Trophoblast cell (in vitro differentiated cells and primary cell): ENCODE measurements at regions not wholly inside any gene's neighbourhood (a gene's known extent, or its start where the extent isn't known, plus 50 kb on each side); places are given as distances from the start of the nearest gene placed in this dataset.
A peak's percentile ranks its signal among the peaks of the same experiment; 100 is the strongest.

Experiments used
- DNase-seq, 2 donors: peaks; one replicate each; pipeline ENCODE4 v3.0.0-alpha.2; 2016
- H2AFZ ChIP-seq: 2 replicates; pipeline ENCODE4 v1.6.1; 2013; ENCODE audit warnings: low read length, moderate library complexity, mild to moderate bottlenecking; ENCODE audit not compliant: insufficient read depth, poor library complexity
- H2AK5ac ChIP-seq: 2 replicates; pipeline ENCODE4 v1.6.1; 2013; ENCODE audit warnings: mild to moderate bottlenecking, low read length
- H2BK120ac ChIP-seq: 2 replicates; pipeline ENCODE4 v1.6.1; 2013; ENCODE audit warnings: low read length, mild to moderate bottlenecking, moderate library complexity; ENCODE audit not compliant: insufficient read depth, poor library complexity
- H2BK12ac ChIP-seq: 2 replicates; pipeline ENCODE4 v1.6.1; 2013; ENCODE audit warnings: mild to moderate bottlenecking, low read length, moderate library complexity
- H2BK5ac ChIP-seq: 2 replicates; pipeline ENCODE4 v1.6.1; 2013; ENCODE audit warnings: low read length, low read depth, moderate library complexity, mild to moderate bottlenecking; ENCODE audit not compliant: poor library complexity
- H3K14ac ChIP-seq: 2 replicates; pipeline ENCODE4 v1.6.1; 2013; ENCODE audit warnings: mild to moderate bottlenecking, low read length
- H3K18ac ChIP-seq: 2 replicates; pipeline ENCODE4 v1.6.1; 2013; ENCODE audit warnings: mild to moderate bottlenecking, low read length
- H3K23ac ChIP-seq: 2 replicates; pipeline ENCODE4 v1.6.1; 2013; ENCODE audit warnings: low read length
- H3K27ac ChIP-seq: 2 replicates; pipeline ENCODE4 v1.5.1; 2013; ENCODE audit warnings: low read depth, mild to moderate bottlenecking, inconsistent platforms, low read length, moderate library complexity
- H3K27me3 ChIP-seq: 2 replicates; pipeline ENCODE4 v1.6.1; 2013; ENCODE audit warnings: inconsistent platforms, mild to moderate bottlenecking, low read length, moderate library complexity; ENCODE audit not compliant: insufficient read depth
- H3K36me3 ChIP-seq, 2 experiments: 1 replicate in 1 of 2; 2 replicates in 1 of 2; pipeline ENCODE4 v1.6.1; 2013; ENCODE audit warnings: low read length in 2 of 2, mild to moderate bottlenecking in 2 of 2, moderate library complexity in 1 of 2; ENCODE audit not compliant: insufficient read depth in 2 of 2, control insufficient read depth in 1 of 2
- H3K4ac ChIP-seq: 2 replicates; pipeline ENCODE4 v1.6.1; 2013; ENCODE audit warnings: low read depth, mild to moderate bottlenecking, low read length, moderate library complexity
- H3K4me1 ChIP-seq, 2 experiments: 1 replicate in 1 of 2; 2 replicates in 1 of 2; pipeline ENCODE4 v1.6.1; 2013; ENCODE audit warnings: low read length in 2 of 2, mild to moderate bottlenecking in 2 of 2, moderate library complexity in 1 of 2; ENCODE audit not compliant: insufficient read depth in 2 of 2, control insufficient read depth in 1 of 2
- H3K4me2 ChIP-seq: 2 replicates; pipeline ENCODE4 v1.6.1; 2013; ENCODE audit warnings: inconsistent platforms, mild to moderate bottlenecking, low read length, moderate library complexity
- H3K4me3 ChIP-seq: 2 replicates; pipeline ENCODE4 v1.5.1; 2013; ENCODE audit warnings: mild to moderate bottlenecking, low read depth, low read length, inconsistent platforms
- H3K79me1 ChIP-seq: one replicate; pipeline ENCODE4 v1.6.1; 2013; ENCODE audit warnings: low read length
- H3K79me2 ChIP-seq: 2 replicates; pipeline ENCODE4 v1.6.1; 2013; ENCODE audit warnings: low read length, mild to moderate bottlenecking; ENCODE audit not compliant: control insufficient read depth, insufficient read depth, poor library complexity
- H3K9ac ChIP-seq: 2 replicates; pipeline ENCODE4 v1.6.1; 2013; ENCODE audit warnings: mild to moderate bottlenecking, low read length
- H3K9me3 ChIP-seq: 2 replicates; pipeline ENCODE4 v1.6.1; 2013; ENCODE audit warnings: low read depth, mild to moderate bottlenecking, control low read depth, inconsistent platforms, low read length; ENCODE audit not compliant: insufficient read depth
- H4K12ac ChIP-seq: 2 replicates; pipeline ENCODE4 v1.6.1; 2013; ENCODE audit warnings: low read depth, mild to moderate bottlenecking, low read length, moderate library complexity
- H4K8ac ChIP-seq: 2 replicates; pipeline ENCODE4 v1.6.1; 2013; ENCODE audit warnings: low read depth, mild to moderate bottlenecking, low read length, moderate library complexity
- H4K91ac ChIP-seq: one replicate; pipeline ENCODE4 v1.6.1; 2013; ENCODE audit warnings: low read depth, mild to moderate bottlenecking, low read length, moderate library complexity
- WGBS: extraction: QIAGEN DNeasy Blood & Tissue Kit; methylation state at CpG from one replicate; pipeline ENCODE4 v1.1.7; 2013; ENCODE audit warnings: missing lambda C conversion rate; ENCODE audit not compliant: insufficient read length, insufficient coverage; ENCODE audit errors: extremely low coverage; 5-methylcytosine and 5-hydroxymethylcytosine counted together

DNA sequence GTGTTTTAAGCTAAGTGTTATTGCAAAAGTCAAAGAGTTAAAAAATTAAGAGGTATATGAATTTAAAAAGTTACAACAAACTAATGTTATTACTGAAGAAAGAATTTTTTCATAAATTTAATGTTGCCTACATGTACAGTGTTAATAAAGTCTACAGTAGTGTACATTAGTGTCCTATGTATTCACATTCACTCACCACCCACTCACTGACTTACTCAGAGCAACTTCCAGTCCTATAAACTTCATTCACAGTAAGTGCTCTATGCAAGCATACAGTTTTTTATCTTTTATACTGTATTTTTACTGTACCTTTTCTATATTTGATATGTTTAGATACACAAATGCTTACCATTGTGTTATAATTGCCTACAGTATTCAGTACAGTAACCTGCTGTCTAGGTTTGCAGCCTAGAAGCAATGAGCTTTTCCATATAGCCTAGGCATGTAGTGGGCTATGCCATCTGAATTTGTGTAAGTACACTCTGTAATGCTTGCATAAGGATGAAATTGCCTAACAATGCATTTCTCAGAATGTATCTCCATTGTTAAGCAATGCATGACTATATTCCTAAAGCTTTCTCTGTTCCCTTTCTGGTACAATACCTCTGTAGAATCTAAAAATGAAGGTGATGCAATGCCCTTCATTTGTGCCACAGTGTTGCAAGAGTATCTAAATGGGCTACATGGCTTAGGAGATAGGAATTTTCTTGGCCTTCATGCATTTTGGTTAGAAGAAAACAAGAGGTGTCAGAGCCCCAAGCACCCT lies 370.8 kb upstream of the NT5C1B start:
- Histone ChIP-seq H3K79me2 (no peaks in the 10 kb centered on the region), H3K18ac (no peak overlapping the region), H4K12ac (no peak overlapping the region), H3K23ac (no peak overlapping the region), H3K4me3 (no peak overlapping the region), H2AFZ (no peak overlapping the region), H3K4me2 (no peak overlapping the region), H2BK5ac (no peak overlapping the region), H2AK5ac (no peak overlapping the region), H3K14ac (no peak overlapping the region), H3K79me1 (no peaks in the 10 kb centered on the region), H3K27me3 (no peaks in the 10 kb centered on the region), H3K27ac (no peak overlapping the region), H2BK120ac (no peak overlapping the region), H3K9me3 (no peaks in the 10 kb centered on the region), H4K8ac (no peak overlapping the region), H3K36me3 (no peaks in the 10 kb centered on the region), H3K9ac (no peak overlapping the region), H3K4ac (no peak overlapping the region), H4K91ac (no peak overlapping the region), H3K4me1 (no peaks in the 10 kb centered on the region), H2BK12ac (no peak overlapping the region)
- DNase-seq = peak; percentile 61 to 92

DNA sequence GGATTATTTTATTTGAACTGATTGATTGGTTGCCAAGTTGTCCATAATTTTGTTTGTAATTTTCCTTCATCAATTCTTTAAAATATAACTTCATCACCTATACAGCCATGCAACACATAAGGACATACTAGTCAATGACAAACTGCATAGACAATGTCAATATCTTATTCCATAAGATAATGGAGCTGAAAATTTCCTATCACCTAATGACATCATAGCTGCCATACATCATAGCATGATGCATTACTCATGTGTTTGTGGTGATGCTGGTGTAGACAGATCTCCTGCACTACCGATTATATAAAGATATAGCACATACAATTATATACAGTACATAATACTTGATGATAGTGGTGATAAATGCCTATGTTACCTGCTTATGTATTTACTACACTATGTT lies 369.8 kb upstream of the NT5C1B start:
- DNase-seq = no peak
- no peaks in the 10 kb centered on the region for H3K79me2 ChIP-seq
- H3K4me3 ChIP-seq = no peak overlapping the region
- no peak overlapping the region for H3K14ac ChIP-seq
- H3K9me3 ChIP-seq = no peaks in the 10 kb centered on the region
- no peak overlapping the region for H4K12ac ChIP-seq
- no peak overlapping the region for H3K23ac ChIP-seq
- H4K91ac ChIP-seq = no peak overlapping the region
- no peak overlapping the region for H3K9ac ChIP-seq
- no peak overlapping the region for H2AK5ac ChIP-seq
- H3K4ac ChIP-seq = no peak overlapping the region
- H3K36me3 ChIP-seq = no peaks in the 10 kb centered on the region
- H2AFZ ChIP-seq = no peak overlapping the region
- H3K27ac ChIP-seq = no peak overlapping the region
- H2BK120ac ChIP-seq = no peak overlapping the region
- no peaks in the 10 kb centered on the region for H3K79me1 ChIP-seq
- H3K18ac ChIP-seq = no peak overlapping the region
- H2BK5ac ChIP-seq = no peak overlapping the region
- H2BK12ac ChIP-seq = no peak overlapping the region
- no peak overlapping the region for H3K4me2 ChIP-seq
- H4K8ac ChIP-seq = no peak overlapping the region
- no peaks in the 10 kb centered on the region for H3K4me1 ChIP-seq
- WGBS = no CpG with 5 or more reads among the region's 1 CpG
- H3K27me3 ChIP-seq = no peaks in the 10 kb centered on the region

DNA sequence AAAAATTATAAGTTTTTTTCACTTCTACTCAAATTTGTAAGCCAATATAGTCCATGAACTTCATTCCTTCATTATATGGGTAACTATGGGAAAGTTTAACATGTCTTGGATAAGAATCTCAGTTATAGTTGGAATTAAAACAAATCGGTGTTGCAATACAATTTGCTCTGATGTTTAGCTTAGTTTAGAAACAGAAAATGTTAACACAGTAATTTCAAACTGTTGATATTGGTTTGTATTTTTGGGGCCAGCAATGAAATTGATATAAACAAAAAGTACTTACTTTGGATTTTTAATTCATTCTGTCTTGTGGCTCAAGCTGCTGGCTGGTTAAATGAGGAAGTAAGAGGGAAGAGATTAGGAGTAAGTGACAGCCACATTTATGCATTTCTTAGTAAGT lies 368.5 kb upstream of the NT5C1B start:
- Histone ChIP-seq H4K12ac (no peak overlapping the region), H2BK120ac (no peak overlapping the region), H3K4ac (no peak overlapping the region), H2AK5ac (no peak overlapping the region), H3K4me3 (no peak overlapping the region), H3K9ac (no peak overlapping the region), H3K4me2 (no peak overlapping the region), H3K79me1 (no peaks in the 10 kb centered on the region), H2BK12ac (no peak overlapping the region), H2AFZ (no peak overlapping the region), H4K8ac (no peak overlapping the region), H3K27me3 (no peaks in the 10 kb centered on the region), H3K18ac (no peak overlapping the region), H3K14ac (no peak overlapping the region), H3K9me3 (no peaks in the 10 kb centered on the region), H3K23ac (no peak overlapping the region), H3K79me2 (no peaks in the 10 kb centered on the region), H3K36me3 (no peaks in the 10 kb centered on the region), H3K4me1 (no peaks in the 10 kb centered on the region), H4K91ac (no peak overlapping the region), H3K27ac (no peak overlapping the region), H2BK5ac (no peak overlapping the region)
- DNase-seq = no peak
- no CpG with 5 or more reads among the region's 1 CpG for WGBS

DNA sequence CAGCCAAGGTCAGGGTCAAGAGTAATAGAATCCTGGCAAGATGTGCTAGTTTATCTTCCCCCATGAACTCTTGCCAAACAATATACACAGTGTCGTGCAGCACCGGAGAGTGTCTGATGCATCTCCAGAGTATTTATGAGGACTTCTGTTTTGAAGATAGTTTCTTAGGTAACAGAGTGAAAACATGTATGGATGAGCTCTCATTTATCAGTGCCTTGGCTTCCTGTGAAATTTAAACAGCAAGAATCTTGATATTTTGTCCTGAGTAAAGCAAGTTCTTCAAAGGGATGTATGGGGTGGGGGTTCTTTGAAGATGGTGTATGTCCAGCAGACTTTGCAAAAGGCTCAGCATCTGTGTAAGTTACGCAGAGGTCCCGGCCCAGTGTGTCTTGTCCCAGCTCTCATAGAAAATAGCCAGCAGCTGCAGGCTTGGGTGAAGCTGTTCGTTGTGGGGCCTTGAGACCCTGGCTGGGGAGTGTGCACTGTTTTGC lies 361.0 kb upstream of the NT5C1B start:
- H2BK120ac ChIP-seq = no peak overlapping the region
- DNase-seq = peak; percentile 23 to 70
- no peak overlapping the region for H2AK5ac ChIP-seq
- H3K9ac ChIP-seq = no peak overlapping the region
- no peak overlapping the region for H3K4me2 ChIP-seq
- H3K23ac ChIP-seq = no peak overlapping the region
- no peak overlapping the region for H3K14ac ChIP-seq
- H2AFZ ChIP-seq = no peak overlapping the region
- no CpG with 5 or more reads among the region's 5 CpGs for WGBS
- H2BK12ac ChIP-seq = no peak overlapping the region
- no peak overlapping the region for H4K91ac ChIP-seq
- no peak overlapping the region for H2BK5ac ChIP-seq
- no peak overlapping the region for H3K18ac ChIP-seq
- no peaks in the 10 kb centered on the region for H3K79me1 ChIP-seq
- H3K36me3 ChIP-seq = no peaks in the 10 kb centered on the region
- H3K4ac ChIP-seq = no peak overlapping the region
- H3K27ac ChIP-seq = no peak overlapping the region
- H4K12ac ChIP-seq = no peak overlapping the region
- peak overlapping the region; percentile 39 for H4K8ac ChIP-seq
- no peak overlapping the region for H3K4me3 ChIP-seq
- H3K9me3 ChIP-seq = no peaks in the 10 kb centered on the region
- no peaks in the 10 kb centered on the region for H3K4me1 ChIP-seq
- H3K27me3 ChIP-seq = no peaks in the 10 kb centered on the region
- no peaks in the 10 kb centered on the region for H3K79me2 ChIP-seq
